H1 (cell line): ENCODE measurements at regions not wholly inside any gene's neighbourhood (a gene's known extent, or its start where the extent isn't known, plus 50 kb on each side); places are given as distances from the start of the nearest gene placed in this dataset.

Experiments
- CTCF ChIA-PET: fragments of 300-600 bp; sonication (Branson Sonifier 250); formaldehyde crosslinking; loops from one replicate; lab custom pipeline; 2021; ENCODE audit not compliant: partially characterized antibody; lab: Charles Lee
- POLR2A ChIA-PET: fragments of 300-600 bp; sonication (Branson Sonifier 250); formaldehyde crosslinking; loops from one replicate; lab custom pipeline; 2021; ENCODE audit warnings: inconsistent platforms; ENCODE audit not compliant: partially characterized antibody; lab: Charles Lee
- DNase-seq, 2 experiments: peaks; one replicate each; pipeline versions ENCODE4 v3.0.0 to v3.0.0-alpha.2; 2010 to 2022; ENCODE audit warnings: low spot score in 2 of 2, low read depth in 1 of 2, mixed read lengths in 1 of 2
- FAIRE-seq: peaks from 2 replicates; lab custom pipeline; 2011; peaks lifted over from hg19 to GRCh38; lab: Jason Lieb, UNC
- H2AFZ ChIP-seq: 2 replicates; pipeline ENCODE4 v1.8.1; 2012; ENCODE audit warnings: low read length, inconsistent platforms
- H2AK5ac ChIP-seq: 2 replicates; pipeline ENCODE4 v1.6.1; 2013; ENCODE audit warnings: low read depth, low read length
- H2BK120ac ChIP-seq: replicated peaks from 2 replicates; pipeline ENCODE3; 2013; ENCODE audit warnings: low read depth, low read length, inconsistent platforms
- H2BK12ac ChIP-seq: 2 replicates; pipeline ENCODE4 v1.6.1; 2013; ENCODE audit warnings: low read depth, low read length
- H2BK15ac ChIP-seq: 2 replicates; pipeline ENCODE4 v1.6.1; 2013; ENCODE audit warnings: low read length
- H2BK20ac ChIP-seq: 2 replicates; pipeline ENCODE4 v1.6.1; 2013; ENCODE audit warnings: low read length
- H2BK5ac ChIP-seq: 2 replicates; pipeline ENCODE4 v1.6.1; 2013; ENCODE audit warnings: low read depth, low read length
- H3K14ac ChIP-seq: 2 replicates; pipeline ENCODE4 v1.6.1; 2013; ENCODE audit warnings: inconsistent platforms; ENCODE audit not compliant: insufficient read length
- H3K18ac ChIP-seq: 2 replicates; pipeline ENCODE4 v1.6.1; 2013; ENCODE audit warnings: low read length; ENCODE audit errors: extremely low read depth
- H3K23ac ChIP-seq: 2 replicates; pipeline ENCODE4 v1.6.1; 2013; ENCODE audit warnings: inconsistent platforms; ENCODE audit not compliant: insufficient read length
- H3K23me2 ChIP-seq: 2 replicates; pipeline ENCODE4 v1.6.1; 2013; ENCODE audit warnings: low read depth, low read length
- H3K27ac ChIP-seq: 2 replicates; pipeline ENCODE4 v1.6.1; 2011; ENCODE audit warnings: low read depth, low read length, inconsistent platforms
- H3K27me3 ChIP-seq, 4 experiments: replicated peaks in 1 of 4; 1 replicate in 1 of 4; 2 replicates in 3 of 4; pipeline versions ENCODE4 v1.6.1 to v1.8.1; 2011 to 2013; ENCODE audit warnings: low read length in 3 of 4, mild to moderate bottlenecking in 3 of 4, inconsistent platforms in 2 of 4, mixed read lengths in 2 of 4, moderate library complexity in 1 of 4; ENCODE audit not compliant: control insufficient read depth in 3 of 4, insufficient read depth in 3 of 4; ENCODE audit errors: extremely low read depth in 1 of 4
- H3K36me3 ChIP-seq, 4 experiments: 2 replicates each; pipeline versions ENCODE4 v1.6.1 to v1.8.1; 2011 to 2013; ENCODE audit warnings: mild to moderate bottlenecking in 4 of 4, low read length in 3 of 4, moderate library complexity in 2 of 4, control low read depth in 1 of 4, inconsistent platforms in 1 of 4; ENCODE audit not compliant: insufficient read depth in 4 of 4, control insufficient read depth in 2 of 4
- H3K4ac ChIP-seq: replicated peaks from 2 replicates; pipeline ENCODE3; 2013; ENCODE audit warnings: low read length, low read depth, mixed read lengths, inconsistent platforms; ENCODE audit not compliant: insufficient read length
- H3K4me1 ChIP-seq, 4 experiments: replicated peaks in 1 of 4; 1 replicate in 1 of 4; 2 replicates in 3 of 4; pipeline versions ENCODE4 v1.6.1 to v1.8.1; 2011 to 2013; ENCODE audit warnings: low read length in 3 of 4, inconsistent platforms in 2 of 4, mixed read lengths in 1 of 4; ENCODE audit not compliant: insufficient read depth in 4 of 4, control insufficient read depth in 3 of 4
- H3K4me2 ChIP-seq, 2 experiments: 2 replicates each; pipeline versions ENCODE4 v1.6.1 to v1.8.1; 2011 to 2013; ENCODE audit warnings: low read depth in 2 of 2, low read length in 2 of 2, control low read depth in 1 of 2, inconsistent platforms in 1 of 2, mild to moderate bottlenecking in 1 of 2; ENCODE audit not compliant: insufficient read depth in 1 of 2
- H3K4me3 ChIP-seq, 4 experiments: fragments of 200-600, 300-600 bp in 1 of 4; sonication (generic), shearing (Covaris generic), sonication (Bioruptor Twin) in 1 of 4; 2 replicates each; pipeline versions ENCODE4 v1.5.1 to v1.8.1; 2011 to 2016; ENCODE audit warnings: low read length in 4 of 4, low read depth in 3 of 4, control low read depth in 2 of 4, inconsistent platforms in 2 of 4, mild to moderate bottlenecking in 2 of 4, mixed read lengths in 1 of 4, moderate library complexity in 1 of 4; ENCODE audit not compliant: insufficient read depth in 2 of 4; ENCODE audit errors: extremely low read depth in 1 of 4
- H3K56ac ChIP-seq: replicated peaks from 2 replicates; pipeline ENCODE3; 2013; ENCODE audit warnings: low read depth, mild to moderate bottlenecking, mixed read lengths, low read length, inconsistent platforms; ENCODE audit not compliant: insufficient read length
- H3K79me1 ChIP-seq: 2 replicates; pipeline ENCODE4 v1.6.1; 2013; ENCODE audit warnings: low read depth, low read length, control low read depth
- H3K79me2 ChIP-seq, 2 experiments: 2 replicates each; pipeline versions ENCODE4 v1.6.1 to v1.8.1; 2012 to 2013; ENCODE audit warnings: low read length in 2 of 2, mild to moderate bottlenecking in 2 of 2, inconsistent platforms in 1 of 2; ENCODE audit not compliant: insufficient read depth in 2 of 2, control insufficient read depth in 1 of 2
- H3K9ac ChIP-seq, 4 experiments: replicated peaks in 1 of 4; 1 replicate in 1 of 4; 2 replicates in 3 of 4; pipeline versions ENCODE4 v1.6.1 to v1.8.1; 2011 to 2013; ENCODE audit warnings: low read depth in 3 of 4, low read length in 3 of 4, control low read depth in 2 of 4, mild to moderate bottlenecking in 2 of 4, moderate library complexity in 2 of 4, inconsistent platforms in 1 of 4; ENCODE audit errors: extremely low read depth in 1 of 4
- H3K9me3 ChIP-seq, 2 experiments: 2 replicates each; pipeline versions ENCODE4 v1.6.1 to v1.8.1; 2012 to 2013; ENCODE audit warnings: mild to moderate bottlenecking in 2 of 2, moderate library complexity in 2 of 2, control low read depth in 1 of 2, inconsistent platforms in 1 of 2, low read depth in 1 of 2, low read length in 1 of 2, mixed read lengths in 1 of 2; ENCODE audit not compliant: insufficient read depth in 2 of 2
- H4K20me1 ChIP-seq, 2 experiments: replicated peaks in 1 of 2; 2 replicates each; pipeline versions ENCODE3 to v1.8.1; 2011 to 2013; ENCODE audit warnings: inconsistent platforms in 2 of 2, low read length in 2 of 2, mild to moderate bottlenecking in 1 of 2; ENCODE audit not compliant: insufficient read depth in 2 of 2, control insufficient read depth in 1 of 2
- H4K5ac ChIP-seq: 2 replicates; pipeline ENCODE4 v1.6.1; 2013; ENCODE audit warnings: low read length, low read depth, mixed read lengths, inconsistent platforms; ENCODE audit not compliant: insufficient read length
- H4K8ac ChIP-seq: 2 replicates; pipeline ENCODE4 v1.8.0; 2013; ENCODE audit warnings: mild to moderate bottlenecking, moderate library complexity, low read length, inconsistent platforms; ENCODE audit not compliant: insufficient read depth; ENCODE audit errors: extremely low read depth
- H4K91ac ChIP-seq: replicated peaks from 2 replicates; pipeline ENCODE3; 2013; ENCODE audit warnings: low read length, mixed read lengths, inconsistent platforms; ENCODE audit not compliant: insufficient read length
- ATF3 ChIP-seq: IDR thresholded peaks from 2 replicates; pipeline ENCODE4 v1.6.1; 2011; ENCODE audit warnings: low read depth, mild to moderate bottlenecking, low read length; ENCODE audit not compliant: insufficient read depth
- CEBPB ChIP-seq: IDR thresholded peaks from 2 replicates; pipeline ENCODE4 v1.6.1; 2012; ENCODE audit warnings: low read depth, low read length
- WGBS, 2 experiments: shearing (Covaris generic) in 1 of 2; methylation state at CpG; one replicate each; pipeline versions ENCODE4 v1.1.6 to v1.1.7; 2013 to 2015; ENCODE audit warnings: low lambda C conversion rate in 2 of 2, mixed read lengths in 2 of 2, inconsistent platforms in 1 of 2, low coverage in 1 of 2, missing lambda C conversion rate in 1 of 2; ENCODE audit not compliant: insufficient replicate concordance in 2 of 2, insufficient coverage in 1 of 2, insufficient read length in 1 of 2; ENCODE audit errors: extremely low coverage in 1 of 2, missing lambda C conversion rate in 1 of 2; 5-methylcytosine and 5-hydroxymethylcytosine counted together

GRCh38 chr3:182050932-182051331, 339.2 kb downstream of the SOX2 start:
- Histone ChIP-seq H3K4ac (no peak overlapping the region), H4K20me1 (no peaks in the 10 kb centered on the region), H3K4me2 (no peak overlapping the region), H3K56ac (no peak overlapping the region), H2BK5ac (no peak overlapping the region), H2BK20ac (no peak overlapping the region), H2BK120ac (no peak overlapping the region), H3K9ac (no peak overlapping the region), H2BK15ac (no peak overlapping the region), H2BK12ac (no peak overlapping the region), H3K4me1 (no peaks in the 10 kb centered on the region), H3K36me3 (no peaks in the 10 kb centered on the region), H3K14ac (no peak overlapping the region), H3K18ac (no peak overlapping the region), H3K23ac (no peak overlapping the region), H3K23me2 (no peaks in the 10 kb centered on the region), H4K8ac (no peak overlapping the region), H3K79me1 (no peaks in the 10 kb centered on the region), H3K4me3 (no peak overlapping the region), H3K9me3 (no peaks in the 10 kb centered on the region), H4K91ac (no peak overlapping the region), H4K5ac (no peak overlapping the region), H2AFZ (no peak overlapping the region), H3K79me2 (no peaks in the 10 kb centered on the region), H3K27ac (no peak overlapping the region), H3K27me3 (no peaks in the 10 kb centered on the region), H2AK5ac (no peak overlapping the region)
- WGBS, 2 experiments = 93% methylated on average over 3 of the region's 3 CpGs; no CpG with 5 or more reads in 1 of the 2 experiments
- ChIA-PET POLR2A (interaction anchor here (1.8 kb wide), 1 partner anchor 9 kb away, joined by 3 read pairs; no protein-coding TSS in a partner anchor), CTCF (interaction anchor here (1.6 kb wide), 1 partner anchor 9 kb away, joined by 4 read pairs; no protein-coding TSS in a partner anchor)
- TF ChIP-seq ATF3 (no peak), CEBPB (no peak)
- FAIRE-seq (no peak), DNase-seq (no peak)
